ENCODE measurements at regions not wholly inside any gene's neighbourhood (a gene's known extent, or its start where the extent isn't known, plus 50 kb on each side); places are given as distances from the start of the nearest gene placed in this dataset.

DNA sequence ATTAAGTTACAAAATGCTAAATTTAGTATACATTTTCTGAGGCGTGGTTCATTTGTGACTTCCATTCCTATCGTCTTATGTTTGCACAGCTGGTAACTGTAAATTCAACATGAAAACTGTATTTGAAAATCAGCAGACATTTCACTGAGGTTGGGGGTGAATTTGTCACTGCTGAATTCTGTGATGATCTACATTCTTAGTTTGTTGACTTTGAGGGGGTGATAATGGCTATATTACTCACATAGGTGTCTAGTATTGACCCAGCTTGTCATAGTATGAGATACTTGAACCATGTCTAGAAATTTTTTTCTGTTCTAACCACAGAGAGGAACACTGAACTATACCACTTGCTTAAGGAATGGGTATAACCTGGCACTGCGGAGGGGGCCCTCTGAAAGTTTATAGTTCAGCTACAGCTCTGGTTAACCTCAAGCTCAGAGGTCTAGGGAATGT lies 313.3 kb downstream of the PIK3R1 start (continued):
- TF ChIP-seq, protein P1, sequence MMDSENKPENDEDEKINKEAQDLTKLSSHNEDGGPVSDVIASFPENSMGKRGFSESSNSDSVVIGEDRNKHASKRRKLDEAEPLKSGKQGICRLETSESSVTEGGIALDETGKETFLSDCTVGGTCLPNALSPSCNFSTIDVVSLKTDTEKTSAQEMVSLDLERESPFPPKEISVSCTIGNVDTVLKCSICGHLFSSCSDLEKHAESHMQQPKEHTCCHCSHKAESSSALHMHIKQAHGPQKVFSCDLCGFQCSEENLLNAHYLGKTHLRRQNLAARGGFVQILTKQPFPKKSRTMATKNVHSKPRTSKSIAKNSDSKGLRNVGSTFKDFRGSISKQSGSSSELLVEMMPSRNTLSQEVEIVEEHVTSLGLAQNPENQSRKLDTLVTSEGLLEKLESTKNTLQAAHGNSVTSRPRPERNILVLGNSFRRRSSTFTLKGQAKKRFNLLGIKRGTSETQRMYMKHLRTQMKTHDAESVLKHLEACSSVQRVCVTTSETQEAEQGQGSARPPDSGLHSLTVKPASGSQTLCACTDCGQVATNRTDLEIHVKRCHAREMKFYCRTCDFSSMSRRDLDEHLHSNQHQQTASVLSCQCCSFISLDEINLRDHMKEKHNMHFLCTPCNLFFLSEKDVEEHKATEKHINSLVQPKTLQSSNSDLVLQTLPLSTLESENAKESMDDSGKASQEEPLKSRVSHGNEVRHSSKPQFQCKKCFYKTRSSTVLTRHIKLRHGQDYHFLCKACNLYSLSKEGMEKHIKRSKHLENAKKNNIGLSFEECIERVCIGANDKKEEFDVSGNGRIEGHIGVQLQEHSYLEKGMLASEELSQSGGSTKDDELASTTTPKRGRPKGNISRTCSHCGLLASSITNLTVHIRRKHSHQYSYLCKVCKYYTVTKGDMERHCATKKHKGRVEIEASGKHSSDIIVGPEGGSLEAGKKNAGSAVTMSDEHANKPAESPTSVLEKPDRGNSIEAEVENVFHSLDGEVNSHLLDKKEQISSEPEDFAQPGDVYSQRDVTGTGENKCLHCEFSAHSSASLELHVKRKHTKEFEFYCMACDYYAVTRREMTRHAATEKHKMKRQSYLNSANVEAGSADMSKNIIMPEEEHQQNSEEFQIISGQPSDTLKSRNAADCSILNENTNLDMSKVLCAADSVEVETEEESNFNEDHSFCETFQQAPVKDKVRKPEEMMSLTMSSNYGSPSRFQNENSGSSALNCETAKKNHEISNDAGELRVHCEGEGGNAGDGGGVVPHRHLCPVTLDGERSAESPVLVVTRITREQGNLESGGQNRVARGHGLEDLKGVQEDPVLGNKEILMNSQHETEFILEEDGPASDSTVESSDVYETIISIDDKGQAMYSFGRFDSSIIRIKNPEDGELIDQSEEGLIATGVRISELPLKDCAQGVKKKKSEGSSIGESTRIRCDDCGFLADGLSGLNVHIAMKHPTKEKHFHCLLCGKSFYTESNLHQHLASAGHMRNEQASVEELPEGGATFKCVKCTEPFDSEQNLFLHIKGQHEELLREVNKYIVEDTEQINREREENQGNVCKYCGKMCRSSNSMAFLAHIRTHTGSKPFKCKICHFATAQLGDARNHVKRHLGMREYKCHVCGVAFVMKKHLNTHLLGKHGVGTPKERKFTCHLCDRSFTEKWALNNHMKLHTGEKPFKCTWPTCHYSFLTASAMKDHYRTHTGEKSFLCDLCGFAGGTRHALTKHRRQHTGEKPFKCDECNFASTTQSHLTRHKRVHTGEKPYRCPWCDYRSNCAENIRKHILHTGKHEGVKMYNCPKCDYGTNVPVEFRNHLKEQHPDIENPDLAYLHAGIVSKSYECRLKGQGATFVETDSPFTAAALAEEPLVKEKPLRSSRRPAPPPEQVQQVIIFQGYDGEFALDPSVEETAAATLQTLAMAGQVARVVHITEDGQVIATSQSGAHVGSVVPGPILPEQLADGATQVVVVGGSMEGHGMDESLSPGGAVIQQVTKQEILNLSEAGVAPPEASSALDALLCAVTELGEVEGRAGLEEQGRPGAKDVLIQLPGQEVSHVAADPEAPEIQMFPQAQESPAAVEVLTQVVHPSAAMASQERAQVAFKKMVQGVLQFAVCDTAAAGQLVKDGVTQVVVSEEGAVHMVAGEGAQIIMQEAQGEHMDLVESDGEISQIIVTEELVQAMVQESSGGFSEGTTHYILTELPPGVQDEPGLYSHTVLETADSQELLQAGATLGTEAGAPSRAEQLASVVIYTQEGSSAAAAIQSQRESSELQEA (CRISPR knock-in tag; IDR thresholded peaks at IDR 0.05; ENCODE audit: not compliant biosample characterization) = no peak
- TF ChIP-seq GABPB1 (CRISPR knock-in tag; IDR thresholded peaks at IDR 0.05) (no peak), ZNF746 (CRISPR knock-in tag; IDR thresholded peaks at IDR 0.05) (no peak), ZNF75D (CRISPR knock-in tag; IDR thresholded peaks at IDR 0.05; ENCODE audit: borderline replicate concordance) (no peak), MAF1 (CRISPR knock-in tag; IDR thresholded peaks at IDR 0.05; ENCODE audit: borderline replicate concordance) (no peak), SNAPC5 (CRISPR knock-in tag; IDR thresholded peaks at IDR 0.05; ENCODE audit: borderline replicate concordance) (no peak), SP1 (IDR thresholded peaks at IDR 0.05) (no peak), SP1 (CRISPR knock-in tag; IDR thresholded peaks at IDR 0.05) (no peak), USF2 (IDR thresholded peaks at IDR 0.05; ENCODE audit: low read depth, low read length) (no peak), USF2 (CRISPR knock-in tag; IDR thresholded peaks at IDR 0.05; ENCODE audit: borderline replicate concordance) (no peak), BORCS8-MEF2B (CRISPR knock-in tag; IDR thresholded peaks at IDR 0.05) (no peak), ZFP36 (IDR thresholded peaks at IDR 0.05; ENCODE audit: borderline replicate concordance, low read depth, low read length, partially characterized antibody) (no peak)
- TF ChIP-seq, protein P2, sequence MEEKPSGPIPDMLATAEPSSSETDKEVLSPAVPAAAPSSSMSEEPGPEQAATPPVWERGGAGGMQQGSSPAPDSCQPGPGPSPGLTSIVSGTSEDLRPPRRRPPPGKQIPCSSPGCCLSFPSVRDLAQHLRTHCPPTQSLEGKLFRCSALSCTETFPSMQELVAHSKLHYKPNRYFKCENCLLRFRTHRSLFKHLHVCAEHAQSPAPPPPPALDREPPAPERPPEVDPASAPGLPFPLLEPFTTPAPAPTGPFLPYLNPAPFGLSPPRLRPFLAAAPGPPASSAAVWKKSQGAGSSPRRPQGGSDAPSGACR (CRISPR knock-in tag; IDR thresholded peaks at IDR 0.05) = no peak

Measured in HepG2 (cell line).